Smooth muscle cell (in vitro differentiated cells): ENCODE measurements at regions not wholly inside any gene's neighbourhood (a gene's known extent, or its start where the extent isn't known, plus 50 kb on each side); places are given as distances from the start of the nearest gene placed in this dataset.

Experiments
- DNase-seq: peaks from one replicate; lab custom pipeline; 2025; ENCODE audit not compliant: unreplicated experiment; lab: John Stamatoyannopoulos, UW
- H2AFZ ChIP-seq: fragments of 200-600 bp; sonication (generic); 2 replicates; pipeline ENCODE4 v1.6.0; 2016; ENCODE audit warnings: antibody characterized with exemption, low read depth, mild to moderate bottlenecking
- H3F3A ChIP-seq: fragments of 200-600 bp; sonication (generic); 2 replicates; pipeline ENCODE4 v1.6.0; 2017; ENCODE audit warnings: antibody characterized with exemption, low read depth
- H3K27ac ChIP-seq: fragments of 200-600 bp; sonication (generic); 2 replicates; pipeline ENCODE4 v1.5.1; 2016; ENCODE audit warnings: low read depth, mild to moderate bottlenecking
- H3K27me3 ChIP-seq: fragments of 200-600 bp; sonication (generic); 2 replicates; pipeline ENCODE4 v1.6.1; 2016; ENCODE audit warnings: low read depth, mild to moderate bottlenecking
- H3K36me3 ChIP-seq: fragments of 200-600 bp; sonication (generic); 2 replicates; pipeline ENCODE4 v1.5.1; 2016; ENCODE audit warnings: low read depth
- H3K4me1 ChIP-seq: fragments of 200-600 bp; sonication (generic); 2 replicates; pipeline ENCODE4 v1.5.1; 2016; ENCODE audit warnings: low read depth
- H3K4me2 ChIP-seq: fragments of 200-600 bp; sonication (generic); 2 replicates; pipeline ENCODE4 v1.6.0; 2016; ENCODE audit warnings: mild to moderate bottlenecking
- H3K4me3 ChIP-seq: fragments of 200-600 bp; sonication (generic); 2 replicates; pipeline ENCODE4 v1.5.1; 2016; ENCODE audit warnings: mild to moderate bottlenecking
- H3K79me2 ChIP-seq: fragments of 200-600 bp; sonication (generic); 2 replicates; pipeline ENCODE4 v1.6.0; 2016; ENCODE audit warnings: low read depth, mild to moderate bottlenecking
- H3K9ac ChIP-seq: fragments of 200-600 bp; sonication (generic); 2 replicates; pipeline ENCODE4 v1.6.0; 2016; ENCODE audit warnings: low read depth
- H3K9me3 ChIP-seq: fragments of 200-600 bp; sonication (generic); replicated peaks from 2 replicates; pipeline ENCODE4 v1.5.1; 2016; ENCODE audit warnings: low read depth
- H4K20me1 ChIP-seq: fragments of 200-600 bp; sonication (generic); 2 replicates; pipeline ENCODE4 v1.6.0; 2016; ENCODE audit warnings: low read depth
- WGBS: methylation state at CpG from one replicate; pipeline ENCODE4 v1.1.7; 2016; ENCODE audit warnings: low lambda C conversion rate; 5-methylcytosine and 5-hydroxymethylcytosine counted together
- TF ChIP-seq, protein P1 (sequence below): fragments of 200-600 bp; sonication (generic); IDR thresholded peaks from 2 replicates; pipeline ENCODE4 v1.5.1; 2017; ENCODE audit warnings: borderline replicate concordance, mild to moderate bottlenecking, antibody characterized with exemption; ENCODE audit not compliant: insufficient read depth, poor library complexity, severe bottlenecking

DNA sequence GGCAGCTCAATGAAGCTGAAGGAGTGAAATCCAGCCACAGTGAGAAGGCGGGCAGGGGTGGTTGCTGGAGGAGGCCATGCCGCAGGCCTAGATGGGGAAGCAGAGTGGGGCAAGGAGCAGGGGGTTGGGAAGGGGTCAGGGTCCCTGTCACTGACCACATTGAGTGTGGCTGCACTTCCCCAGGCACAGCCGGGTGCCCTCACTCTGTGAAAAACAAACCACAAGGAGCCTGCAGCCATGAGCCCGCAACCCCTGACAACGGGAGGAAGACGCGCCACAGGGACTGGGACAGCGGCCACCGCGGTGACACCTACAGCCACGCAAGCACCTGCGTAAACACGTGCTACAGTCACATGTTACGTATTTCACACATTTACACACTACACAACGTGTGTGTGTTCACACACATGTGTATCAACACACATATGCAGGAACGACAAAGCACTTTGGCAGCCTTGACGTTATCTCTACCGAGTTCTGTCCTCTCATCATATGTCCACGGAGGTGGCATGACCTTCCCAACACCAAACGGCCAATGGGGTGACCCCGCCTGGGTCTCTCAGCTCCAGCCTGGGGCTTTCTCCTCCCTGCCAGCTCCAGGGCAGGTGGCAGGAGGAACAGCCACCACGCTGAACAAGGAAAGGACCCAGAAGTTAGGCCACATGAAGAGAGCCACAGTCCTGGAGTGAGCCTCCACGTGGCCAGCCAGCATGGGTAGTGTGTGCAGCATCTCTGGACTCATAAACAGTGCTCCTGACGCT lies 137.6 kb upstream of the RPS6KA2 start:
- Histone ChIP-seq H3K79me2 (no peaks in the 10 kb centered on the region), H3K36me3 (no peaks in the 10 kb centered on the region), H3F3A (no peaks in the 10 kb centered on the region), H3K27ac (no peak overlapping the region), H3K4me1 (peaks cover 3% of the 10 kb centered on the region), H2AFZ (no peak overlapping the region), H3K27me3 (no peaks in the 10 kb centered on the region), H3K4me3 (no peak overlapping the region), H3K4me2 (no peak overlapping the region), H4K20me1 (no peaks in the 10 kb centered on the region), H3K9me3 (no peaks in the 10 kb centered on the region), H3K9ac (no peak overlapping the region)
- TF ChIP-seq, protein P1, sequence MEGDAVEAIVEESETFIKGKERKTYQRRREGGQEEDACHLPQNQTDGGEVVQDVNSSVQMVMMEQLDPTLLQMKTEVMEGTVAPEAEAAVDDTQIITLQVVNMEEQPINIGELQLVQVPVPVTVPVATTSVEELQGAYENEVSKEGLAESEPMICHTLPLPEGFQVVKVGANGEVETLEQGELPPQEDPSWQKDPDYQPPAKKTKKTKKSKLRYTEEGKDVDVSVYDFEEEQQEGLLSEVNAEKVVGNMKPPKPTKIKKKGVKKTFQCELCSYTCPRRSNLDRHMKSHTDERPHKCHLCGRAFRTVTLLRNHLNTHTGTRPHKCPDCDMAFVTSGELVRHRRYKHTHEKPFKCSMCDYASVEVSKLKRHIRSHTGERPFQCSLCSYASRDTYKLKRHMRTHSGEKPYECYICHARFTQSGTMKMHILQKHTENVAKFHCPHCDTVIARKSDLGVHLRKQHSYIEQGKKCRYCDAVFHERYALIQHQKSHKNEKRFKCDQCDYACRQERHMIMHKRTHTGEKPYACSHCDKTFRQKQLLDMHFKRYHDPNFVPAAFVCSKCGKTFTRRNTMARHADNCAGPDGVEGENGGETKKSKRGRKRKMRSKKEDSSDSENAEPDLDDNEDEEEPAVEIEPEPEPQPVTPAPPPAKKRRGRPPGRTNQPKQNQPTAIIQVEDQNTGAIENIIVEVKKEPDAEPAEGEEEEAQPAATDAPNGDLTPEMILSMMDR: no peak
- no peak for DNase-seq
- 96% methylated on average over 24 of the region's 24 CpGs for WGBS

DNA sequence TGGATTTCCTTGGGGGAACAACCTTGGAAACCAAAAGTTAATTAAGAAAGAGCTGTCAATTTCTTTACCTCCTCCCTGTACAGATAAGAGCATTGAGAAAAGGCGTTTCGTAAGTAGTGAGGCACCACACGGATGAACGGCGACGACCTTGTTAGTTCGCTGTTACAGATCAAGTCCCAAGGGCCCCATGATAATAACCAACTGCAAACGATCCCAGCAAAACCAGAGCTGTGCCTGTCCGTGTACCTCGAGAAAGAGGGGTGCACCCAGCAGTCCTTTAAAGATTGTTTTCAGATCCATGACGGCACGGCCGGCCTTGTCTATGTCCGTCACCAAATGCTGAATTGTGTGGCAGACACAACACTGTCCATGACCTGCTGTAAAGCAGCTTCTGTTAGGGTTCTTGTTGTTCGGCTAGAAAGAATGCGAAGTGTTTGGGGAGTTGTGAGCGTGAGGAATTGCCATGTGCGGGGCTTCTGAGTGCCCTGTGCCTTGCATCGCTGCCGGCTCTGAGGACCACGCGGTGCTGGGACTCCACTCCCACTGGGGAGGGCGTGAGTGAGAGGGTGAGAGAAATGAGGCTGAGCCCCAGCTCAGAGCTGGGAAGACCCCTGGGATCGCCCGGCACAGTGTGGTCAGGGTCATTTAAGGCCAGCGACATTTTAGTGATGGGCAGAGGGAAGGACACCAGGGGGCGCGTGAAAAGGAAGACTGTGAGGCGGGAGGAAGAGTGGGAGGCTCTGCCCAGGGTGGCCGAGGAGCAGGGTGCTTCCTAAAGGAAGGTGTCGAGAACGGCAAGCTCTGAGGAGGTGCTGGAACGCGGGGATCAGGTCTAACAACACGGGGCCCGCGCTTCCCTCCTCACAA lies 136.8 kb upstream of the RPS6KA2 start:
- Histone ChIP-seq H3K36me3 (no peaks in the 10 kb centered on the region), H4K20me1 (no peaks in the 10 kb centered on the region), H3K79me2 (no peaks in the 10 kb centered on the region), H3K9ac (no peak overlapping the region), H3K4me1 (peaks cover 3% of the 10 kb centered on the region), H3K9me3 (no peaks in the 10 kb centered on the region), H3K4me2 (no peak overlapping the region), H2AFZ (no peak overlapping the region), H3F3A (no peaks in the 10 kb centered on the region), H3K27ac (no peak overlapping the region), H3K27me3 (no peaks in the 10 kb centered on the region), H3K4me3 (no peak overlapping the region)
- WGBS: 92% methylated on average over 36 of the region's 37 CpGs
- DNase-seq: no peak
- TF ChIP-seq, protein P1: no peak

DNA sequence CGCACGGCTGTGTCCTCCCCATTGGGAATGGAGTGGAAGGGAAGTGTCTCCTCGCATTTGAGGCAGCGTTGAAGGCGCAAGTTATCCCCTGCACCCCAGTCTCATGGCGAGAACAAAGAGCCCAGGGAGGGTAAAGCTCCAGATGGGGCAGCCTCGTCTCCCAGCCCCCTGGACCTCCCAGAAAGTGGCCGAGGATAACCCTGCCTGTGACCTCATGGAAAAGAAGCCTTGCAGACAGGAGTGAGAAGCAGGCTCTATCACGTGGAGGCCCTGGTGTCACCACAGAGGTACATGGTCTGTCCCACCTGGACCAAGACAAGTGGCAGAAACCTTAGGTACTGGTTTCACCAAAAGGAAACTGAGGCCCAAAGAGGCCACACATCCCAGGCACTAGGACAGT lies 134.8 kb upstream of the RPS6KA2 start:
- TF ChIP-seq, protein P1: no peak
- Histone ChIP-seq H2AFZ (no peak overlapping the region), H3K4me3 (no peak overlapping the region), H4K20me1 (no peaks in the 10 kb centered on the region), H3K79me2 (no peaks in the 10 kb centered on the region), H3F3A (no peaks in the 10 kb centered on the region), H3K9me3 (no peaks in the 10 kb centered on the region), H3K27me3 (no peaks in the 10 kb centered on the region), H3K9ac (no peak overlapping the region), H3K4me2 (no peak overlapping the region), H3K4me1 (peaks cover 12% of the 10 kb centered on the region), H3K36me3 (no peaks in the 10 kb centered on the region), H3K27ac (no peak overlapping the region)
- no peak for DNase-seq
- 92% methylated on average over 9 of the region's 9 CpGs for WGBS
